GM12878 (cell line): ENCODE measurements at regions not wholly inside any gene's neighbourhood (a gene's known extent, or its start where the extent isn't known, plus 50 kb on each side); places are given as distances from the start of the nearest gene placed in this dataset.

Experiments
- ATAC-seq: fragments of 200-7000 bp; cut with Tn5 transposase; 3 replicates; pipeline ENCODE4 v1.9.1; 2020; ENCODE audit warnings: mild to moderate bottlenecking, moderate library complexity
- BruUV-seq: library from RNA; stranded (reverse); fragments of 400-500 nt; replicated peaks from 2 replicates; lab custom pipeline; 2021; lab: Mats Ljungman, UMichigan
- CTCF ChIA-PET: fragments of 300-600 bp; sonication (Branson Sonifier 250); formaldehyde crosslinking; extraction: SDS; loops from one replicate; lab custom pipeline; 2021; ENCODE audit warnings: inconsistent platforms; lab: Yijun Ruan, JAX
- POLR2A ChIA-PET: fragments of 350-600 bp; formaldehyde crosslinking; extraction: SDS; loops from one replicate; lab custom pipeline; 2021; ENCODE audit warnings: inconsistent platforms; lab: Charles Lee
- RAD21 ChIA-PET: fragments of 300-600 bp; sonication (Branson Sonifier 250); formaldehyde crosslinking; loops from one replicate; lab custom pipeline; 2023; ENCODE audit warnings: antibody characterized with exemption; ENCODE audit not compliant: unreplicated experiment; lab: Charles Lee
- SMC1A ChIA-PET: fragments of 300-600 bp; sonication (Branson Sonifier 250); formaldehyde crosslinking; loops from one replicate; lab custom pipeline; 2023; ENCODE audit not compliant: unreplicated experiment, uncharacterized antibody; lab: Charles Lee
- DNase-seq: peaks from one replicate; pipeline ENCODE4 v3.0.0-alpha.2; 2011; ENCODE audit warnings: low read depth, low spot score
- FAIRE-seq: peaks from 3 replicates; lab custom pipeline; 2011; peaks lifted over from hg19 to GRCh38; lab: Jason Lieb, UNC
- H2AFZ ChIP-seq: 2 replicates; pipeline ENCODE4 v1.6.0; 2011; ENCODE audit warnings: low read depth, low read length, control low read depth; ENCODE audit not compliant: control insufficient read depth
- H3K27ac ChIP-seq: 2 replicates; pipeline ENCODE4 v1.5.1; 2011; ENCODE audit warnings: control low read depth; ENCODE audit not compliant: control insufficient read depth, insufficient read depth
- H3K27me3 ChIP-seq, 2 experiments: replicated peaks in 1 of 2; 2 replicates each; pipeline versions ENCODE4 v1.6.0 to v1.6.1; 2011; ENCODE audit warnings: low read length in 1 of 2; ENCODE audit not compliant: control insufficient read depth in 2 of 2, insufficient read depth in 2 of 2
- H3K36me3 ChIP-seq, 2 experiments: 2 replicates each; pipeline ENCODE4 v1.5.1; 2011; ENCODE audit warnings: low read length in 1 of 2; ENCODE audit not compliant: control insufficient read depth in 2 of 2, insufficient read depth in 2 of 2
- H3K4me1 ChIP-seq: 2 replicates; pipeline ENCODE4 v1.6.1; 2011; ENCODE audit warnings: mild to moderate bottlenecking, low read length, moderate library complexity, mixed read lengths; ENCODE audit not compliant: control insufficient read depth, insufficient read depth
- H3K4me2 ChIP-seq: 2 replicates; pipeline ENCODE4 v1.6.0; 2011; ENCODE audit warnings: control low read depth; ENCODE audit not compliant: control insufficient read depth, insufficient read depth
- H3K4me3 ChIP-seq: fragments of 200-600 bp; sonication (generic); 2 replicates; pipeline ENCODE4 v1.5.1; 2016
- H3K79me2 ChIP-seq: 2 replicates; pipeline ENCODE4 v1.6.0; 2011; ENCODE audit warnings: low read length; ENCODE audit not compliant: control insufficient read depth, insufficient read depth
- H3K9ac ChIP-seq: 2 replicates; pipeline ENCODE4 v1.8.0; 2011; ENCODE audit warnings: low read length, control low read depth, mixed read lengths; ENCODE audit not compliant: control insufficient read depth, insufficient read depth
- H3K9me3 ChIP-seq: replicated peaks from 3 replicates; pipeline ENCODE4 v1.5.1; 2011; ENCODE audit warnings: mild to moderate bottlenecking, low read length; ENCODE audit not compliant: control insufficient read depth, insufficient read depth
- H4K20me1 ChIP-seq: 2 replicates; pipeline ENCODE4 v1.6.0; 2011; ENCODE audit not compliant: control insufficient read depth, insufficient read depth
- CBFB ChIP-seq: IDR thresholded peaks from 2 replicates; pipeline ENCODE4 v1.6.1; 2016; ENCODE audit warnings: antibody characterized with exemption, low read depth
- FOXM1 ChIP-seq: IDR thresholded peaks from 2 replicates; pipeline ENCODE4 v1.6.1; 2012; ENCODE audit warnings: low read depth, mild to moderate bottlenecking, inconsistent platforms, low read length, moderate library complexity
- MEF2A ChIP-seq: IDR thresholded peaks from 2 replicates; pipeline ENCODE4 v1.6.1; 2011; ENCODE audit warnings: low read depth, mild to moderate bottlenecking, low read length, moderate library complexity; ENCODE audit not compliant: insufficient read depth
- MXI1 ChIP-seq: fragments of 150-350 bp; IDR thresholded peaks from 2 replicates; pipeline ENCODE4 v1.6.1; 2011; ENCODE audit warnings: low read depth, mild to moderate bottlenecking, inconsistent platforms, low read length, improper control_type of control experiment
- POU2F2 ChIP-seq: IDR thresholded peaks from 3 replicates; pipeline ENCODE4 v1.6.1; 2011; ENCODE audit warnings: low read depth, mild to moderate bottlenecking, low read length, borderline replicate concordance
- SMARCA5 ChIP-seq: fragments of 450-650 bp; IDR thresholded peaks from 2 replicates; pipeline ENCODE4 v1.6.1; 2017; ENCODE audit warnings: mild to moderate bottlenecking
- SUPT20H ChIP-seq: IDR thresholded peaks from 2 replicates; pipeline ENCODE4 v1.6.1; 2011; ENCODE audit warnings: low read depth, mild to moderate bottlenecking, low read length, moderate library complexity, borderline replicate concordance; ENCODE audit not compliant: control insufficient read depth
- YY1 ChIP-seq: IDR thresholded peaks from 2 replicates; pipeline ENCODE4 v1.6.1; 2011; ENCODE audit warnings: low read depth, mild to moderate bottlenecking, low read length
- ZZZ3 ChIP-seq: IDR thresholded peaks from 2 replicates; pipeline ENCODE4 v1.6.1; 2011; ENCODE audit warnings: low read depth; ENCODE audit not compliant: control insufficient read depth, insufficient read length
- WGBS: methylation state at CpG from one replicate; pipeline ENCODE4 v1.1.6; 2016; ENCODE audit warnings: low lambda C conversion rate; ENCODE audit not compliant: insufficient replicate concordance, insufficient coverage; ENCODE audit errors: missing lambda C conversion rate; 5-methylcytosine and 5-hydroxymethylcytosine counted together
- in situ Hi-C: fragments of 300-500 bp; cut with MboI; formaldehyde crosslinking; loops from 9 replicates; pipeline ENCODE4 v1.14.3; 2018; ENCODE audit warnings: mixed read lengths
- intact Hi-C: fragments of 100-400 bp; cut with micrococcal nuclease; formaldehyde crosslinking; loops from one replicate; pipeline ENCODE4 v1.14.2; 2022; ENCODE audit not compliant: unreplicated experiment
- TF ChIP-seq, protein P1 (sequence below): fragments of 450-650 bp; IDR thresholded peaks from 2 replicates; pipeline ENCODE4 v1.6.1; 2018; ENCODE audit warnings: borderline replicate concordance, mild to moderate bottlenecking; ENCODE audit not compliant: partially characterized antibody
- TF ChIP-seq, protein P2 (sequence below): fragments of 450-650 bp; IDR thresholded peaks from 2 replicates; pipeline ENCODE4 v1.6.1; 2016; ENCODE audit warnings: mild to moderate bottlenecking, moderate library complexity, borderline replicate concordance
- TF ChIP-seq, protein P3 (sequence below): IDR thresholded peaks from 2 replicates; pipeline ENCODE4 v1.6.1; 2012; ENCODE audit warnings: improper control_type of control experiment, low read depth, low read length; ENCODE audit not compliant: insufficient replicate concordance

DNA sequence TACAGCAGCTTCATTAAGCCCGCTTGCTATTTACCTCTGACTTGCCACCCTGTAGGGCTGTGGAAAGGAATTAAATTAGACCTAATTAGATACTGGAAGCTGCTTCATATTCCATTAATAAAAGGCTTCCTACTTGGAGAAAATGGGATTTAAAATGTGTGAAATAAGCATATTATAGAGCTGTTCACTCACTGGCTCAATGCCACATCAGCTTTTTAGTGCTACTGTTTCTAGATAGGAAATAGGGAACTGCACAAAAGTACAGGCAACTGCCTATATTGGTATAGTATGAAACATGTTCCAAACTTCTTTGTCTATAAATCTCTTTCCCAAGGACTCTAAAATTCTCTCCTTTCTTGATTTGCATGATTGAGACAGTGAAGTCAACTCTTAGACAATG, 407.9 kb upstream of the AADAT start:
- H3K4me1 ChIP-seq: no peaks in the 10 kb centered on the region
- peak; percentile 66 for ATAC-seq
- H3K36me3 ChIP-seq: no peaks in the 10 kb centered on the region
- BruUV-seq: no TSS peak
- peak; percentile 1 for DNase-seq
- no peak overlapping the region for H3K9ac ChIP-seq
- ChIA-PET CTCF (interaction anchor here (0.6 to 13.8 kb wide), 23 partner anchors 9 to 360 kb away, joined by 3 to 152 read pairs (median 4); no protein-coding TSS in a partner anchor), SMC1A (interaction anchor here (0.8 to 5.4 kb wide), 16 partner anchors 10 to 360 kb away, joined by 3 to 73 read pairs (median 5); no protein-coding TSS in a partner anchor), POLR2A (no interaction called here), RAD21 (interaction anchor here (1.1 to 6.3 kb wide), 4 partner anchors 123 to 238 kb away, joined by 3 to 102 read pairs (median 8); no protein-coding TSS in a partner anchor)
- peak overlapping the region; percentile 88 for H2AFZ ChIP-seq
- no peaks in the 10 kb centered on the region for H3K27me3 ChIP-seq
- H4K20me1 ChIP-seq: no peaks in the 10 kb centered on the region
- peak overlapping the region; percentile 57 for H3K4me3 ChIP-seq
- in situ Hi-C loops: loop anchor here (10.0 kb wide), 1 partner anchor 57 kb away; no protein-coding TSS in a partner anchor
- no peaks in the 10 kb centered on the region for H3K79me2 ChIP-seq
- no peak for FAIRE-seq
- no peaks in the 10 kb centered on the region for H3K9me3 ChIP-seq
- H3K27ac ChIP-seq: no peak overlapping the region
- H3K4me2 ChIP-seq: peak overlapping the region; percentile 81; the same call in 1 of the 2 replicates
- intact Hi-C loops: loop anchor here (1.0 to 5.0 kb wide), 4 partner anchors 160 to 359 kb away; no protein-coding TSS in a partner anchor
- 0% methylated on average over 1 of the region's 1 CpG for WGBS
- TF ChIP-seq YY1 (no peak), SUPT20H (no peak), ZZZ3 (no peak), SMARCA5 (no peak), CBFB (no peak), MXI1 (no peak), POU2F2 (no peak), MEF2A (no peak), FOXM1 (no peak)
- TF ChIP-seq, protein P1, sequence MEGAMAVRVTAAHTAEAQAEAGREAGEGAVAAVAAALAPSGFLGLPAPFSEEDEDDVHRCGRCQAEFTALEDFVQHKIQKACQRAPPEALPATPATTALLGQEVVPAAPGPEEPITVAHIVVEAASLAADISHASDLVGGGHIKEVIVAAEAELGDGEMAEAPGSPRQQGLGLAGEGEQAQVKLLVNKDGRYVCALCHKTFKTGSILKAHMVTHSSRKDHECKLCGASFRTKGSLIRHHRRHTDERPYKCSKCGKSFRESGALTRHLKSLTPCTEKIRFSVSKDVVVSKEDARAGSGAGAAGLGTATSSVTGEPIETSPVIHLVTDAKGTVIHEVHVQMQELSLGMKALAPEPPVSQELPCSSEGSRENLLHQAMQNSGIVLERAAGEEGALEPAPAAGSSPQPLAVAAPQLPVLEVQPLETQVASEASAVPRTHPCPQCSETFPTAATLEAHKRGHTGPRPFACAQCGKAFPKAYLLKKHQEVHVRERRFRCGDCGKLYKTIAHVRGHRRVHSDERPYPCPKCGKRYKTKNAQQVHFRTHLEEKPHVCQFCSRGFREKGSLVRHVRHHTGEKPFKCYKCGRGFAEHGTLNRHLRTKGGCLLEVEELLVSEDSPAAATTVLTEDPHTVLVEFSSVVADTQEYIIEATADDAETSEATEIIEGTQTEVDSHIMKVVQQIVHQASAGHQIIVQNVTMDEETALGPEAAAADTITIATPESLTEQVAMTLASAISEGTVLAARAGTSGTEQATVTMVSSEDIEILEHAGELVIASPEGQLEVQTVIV: no peak
- TF ChIP-seq, protein P2, sequence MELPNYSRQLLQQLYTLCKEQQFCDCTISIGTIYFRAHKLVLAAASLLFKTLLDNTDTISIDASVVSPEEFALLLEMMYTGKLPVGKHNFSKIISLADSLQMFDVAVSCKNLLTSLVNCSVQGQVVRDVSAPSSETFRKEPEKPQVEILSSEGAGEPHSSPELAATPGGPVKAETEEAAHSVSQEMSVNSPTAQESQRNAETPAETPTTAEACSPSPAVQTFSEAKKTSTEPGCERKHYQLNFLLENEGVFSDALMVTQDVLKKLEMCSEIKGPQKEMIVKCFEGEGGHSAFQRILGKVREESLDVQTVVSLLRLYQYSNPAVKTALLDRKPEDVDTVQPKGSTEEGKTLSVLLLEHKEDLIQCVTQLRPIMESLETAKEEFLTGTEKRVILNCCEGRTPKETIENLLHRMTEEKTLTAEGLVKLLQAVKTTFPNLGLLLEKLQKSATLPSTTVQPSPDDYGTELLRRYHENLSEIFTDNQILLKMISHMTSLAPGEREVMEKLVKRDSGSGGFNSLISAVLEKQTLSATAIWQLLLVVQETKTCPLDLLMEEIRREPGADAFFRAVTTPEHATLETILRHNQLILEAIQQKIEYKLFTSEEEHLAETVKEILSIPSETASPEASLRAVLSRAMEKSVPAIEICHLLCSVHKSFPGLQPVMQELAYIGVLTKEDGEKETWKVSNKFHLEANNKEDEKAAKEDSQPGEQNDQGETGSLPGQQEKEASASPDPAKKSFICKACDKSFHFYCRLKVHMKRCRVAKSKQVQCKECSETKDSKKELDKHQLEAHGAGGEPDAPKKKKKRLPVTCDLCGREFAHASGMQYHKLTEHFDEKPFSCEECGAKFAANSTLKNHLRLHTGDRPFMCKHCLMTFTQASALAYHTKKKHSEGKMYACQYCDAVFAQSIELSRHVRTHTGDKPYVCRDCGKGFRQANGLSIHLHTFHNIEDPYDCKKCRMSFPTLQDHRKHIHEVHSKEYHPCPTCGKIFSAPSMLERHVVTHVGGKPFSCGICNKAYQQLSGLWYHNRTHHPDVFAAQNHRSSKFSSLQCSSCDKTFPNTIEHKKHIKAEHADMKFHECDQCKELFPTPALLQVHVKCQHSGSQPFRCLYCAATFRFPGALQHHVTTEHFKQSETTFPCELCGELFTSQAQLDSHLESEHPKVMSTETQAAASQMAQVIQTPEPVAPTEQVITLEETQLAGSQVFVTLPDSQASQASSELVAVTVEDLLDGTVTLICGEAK: no peak
- TF ChIP-seq, protein P3, sequence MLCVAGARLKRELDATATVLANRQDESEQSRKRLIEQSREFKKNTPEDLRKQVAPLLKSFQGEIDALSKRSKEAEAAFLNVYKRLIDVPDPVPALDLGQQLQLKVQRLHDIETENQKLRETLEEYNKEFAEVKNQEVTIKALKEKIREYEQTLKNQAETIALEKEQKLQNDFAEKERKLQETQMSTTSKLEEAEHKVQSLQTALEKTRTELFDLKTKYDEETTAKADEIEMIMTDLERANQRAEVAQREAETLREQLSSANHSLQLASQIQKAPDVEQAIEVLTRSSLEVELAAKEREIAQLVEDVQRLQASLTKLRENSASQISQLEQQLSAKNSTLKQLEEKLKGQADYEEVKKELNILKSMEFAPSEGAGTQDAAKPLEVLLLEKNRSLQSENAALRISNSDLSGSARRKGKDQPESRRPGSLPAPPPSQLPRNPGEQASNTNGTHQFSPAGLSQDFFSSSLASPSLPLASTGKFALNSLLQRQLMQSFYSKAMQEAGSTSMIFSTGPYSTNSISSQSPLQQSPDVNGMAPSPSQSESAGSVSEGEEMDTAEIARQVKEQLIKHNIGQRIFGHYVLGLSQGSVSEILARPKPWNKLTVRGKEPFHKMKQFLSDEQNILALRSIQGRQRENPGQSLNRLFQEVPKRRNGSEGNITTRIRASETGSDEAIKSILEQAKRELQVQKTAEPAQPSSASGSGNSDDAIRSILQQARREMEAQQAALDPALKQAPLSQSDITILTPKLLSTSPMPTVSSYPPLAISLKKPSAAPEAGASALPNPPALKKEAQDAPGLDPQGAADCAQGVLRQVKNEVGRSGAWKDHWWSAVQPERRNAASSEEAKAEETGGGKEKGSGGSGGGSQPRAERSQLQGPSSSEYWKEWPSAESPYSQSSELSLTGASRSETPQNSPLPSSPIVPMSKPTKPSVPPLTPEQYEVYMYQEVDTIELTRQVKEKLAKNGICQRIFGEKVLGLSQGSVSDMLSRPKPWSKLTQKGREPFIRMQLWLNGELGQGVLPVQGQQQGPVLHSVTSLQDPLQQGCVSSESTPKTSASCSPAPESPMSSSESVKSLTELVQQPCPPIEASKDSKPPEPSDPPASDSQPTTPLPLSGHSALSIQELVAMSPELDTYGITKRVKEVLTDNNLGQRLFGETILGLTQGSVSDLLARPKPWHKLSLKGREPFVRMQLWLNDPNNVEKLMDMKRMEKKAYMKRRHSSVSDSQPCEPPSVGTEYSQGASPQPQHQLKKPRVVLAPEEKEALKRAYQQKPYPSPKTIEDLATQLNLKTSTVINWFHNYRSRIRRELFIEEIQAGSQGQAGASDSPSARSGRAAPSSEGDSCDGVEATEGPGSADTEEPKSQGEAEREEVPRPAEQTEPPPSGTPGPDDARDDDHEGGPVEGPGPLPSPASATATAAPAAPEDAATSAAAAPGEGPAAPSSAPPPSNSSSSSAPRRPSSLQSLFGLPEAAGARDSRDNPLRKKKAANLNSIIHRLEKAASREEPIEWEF: no peak
